IMR-90 (cell line): ENCODE measurements at regions not wholly inside any gene's neighbourhood (a gene's known extent, or its start where the extent isn't known, plus 50 kb on each side); places are given as distances from the start of the nearest gene placed in this dataset.

Experiments used
- CEBPB ChIP-seq: IDR thresholded peaks from 2 replicates; pipeline ENCODE4 v1.6.1; 2012; ENCODE audit warnings: low read depth, low read length, improper control_type of control experiment
- CTCF ChIP-seq: conservative IDR thresholded peaks from 2 replicates; pipeline ENCODE4 v1.5.1; 2012; ENCODE audit warnings: mild to moderate bottlenecking, low read depth, low read length, improper control_type of control experiment
- MAFK ChIP-seq: IDR thresholded peaks from 2 replicates; pipeline ENCODE4 v1.6.1; 2012; ENCODE audit warnings: low read depth, low read length, improper control_type of control experiment
- MAZ ChIP-seq: IDR thresholded peaks from 2 replicates; pipeline ENCODE4 v1.6.1; 2012; ENCODE audit warnings: low read depth, mild to moderate bottlenecking, low read length, improper control_type of control experiment, moderate library complexity, borderline replicate concordance
- POLR2A ChIP-seq: IDR thresholded peaks from 2 replicates; pipeline ENCODE4 v1.6.1; 2012; ENCODE audit warnings: mild to moderate bottlenecking, low read depth, low read length
- SMC3 ChIP-seq: fragments of 150-350 bp; IDR thresholded peaks from 2 replicates; pipeline ENCODE4 v1.6.1; 2016; ENCODE audit warnings: low read depth, mild to moderate bottlenecking, antibody characterized with exemption, low read length, moderate library complexity

- no peak for TF ChIP-seq SMC3
- TF ChIP-seq MAFK: no peak
- no peak for TF ChIP-seq POLR2A
- no peak for TF ChIP-seq CEBPB
- no peak for TF ChIP-seq CTCF
- TF ChIP-seq MAZ: no peak
Observed at GRCh38 chr3:74866357-74867030, 252.0 kb upstream of the CNTN3 start.
